Chondrocyte (in vitro differentiated cells): ENCODE measurements at regions not wholly inside any gene's neighbourhood (a gene's known extent, or its start where the extent isn't known, plus 50 kb on each side); places are given as distances from the start of the nearest gene placed in this dataset.

Experiments used
- DNase-seq: peaks from one replicate; pipeline ENCODE4 v3.0.0; 2021; ENCODE audit warnings: mixed read lengths, low spot score
- H3K27ac Mint-ChIP-seq: one replicate; pipeline ENCODE4 v1.8.0; 2021; ENCODE audit warnings: mild to moderate bottlenecking, moderate library complexity, mixed read lengths; ENCODE audit not compliant: unreplicated experiment
- H3K27me3 Mint-ChIP-seq: 2 replicates; pipeline ENCODE4 v1.8.0; 2021; ENCODE audit warnings: low read depth, mixed read lengths
- H3K36me3 Mint-ChIP-seq: 2 replicates; pipeline ENCODE4 v1.8.0; 2021; ENCODE audit warnings: low read depth, mixed read lengths
- H3K4me1 Mint-ChIP-seq: 2 replicates; pipeline ENCODE4 v1.8.0; 2021; ENCODE audit warnings: low read depth, mild to moderate bottlenecking, mixed read lengths
- H3K4me3 Mint-ChIP-seq: one replicate; pipeline ENCODE4 v1.8.0; 2021; ENCODE audit warnings: mild to moderate bottlenecking, moderate library complexity, mixed read lengths; ENCODE audit not compliant: unreplicated experiment
- H3K9me3 Mint-ChIP-seq: 2 replicates; pipeline ENCODE4 v1.8.0; 2021; ENCODE audit warnings: low read depth, mixed read lengths
- TF ChIP-seq, protein P1 (sequence below): fragments of 200-600 bp; sonication (generic); IDR thresholded peaks from 2 replicates; pipeline ENCODE4 v1.5.0; 2021; ENCODE audit warnings: antibody characterized with exemption, mild to moderate bottlenecking, moderate library complexity

DNA sequence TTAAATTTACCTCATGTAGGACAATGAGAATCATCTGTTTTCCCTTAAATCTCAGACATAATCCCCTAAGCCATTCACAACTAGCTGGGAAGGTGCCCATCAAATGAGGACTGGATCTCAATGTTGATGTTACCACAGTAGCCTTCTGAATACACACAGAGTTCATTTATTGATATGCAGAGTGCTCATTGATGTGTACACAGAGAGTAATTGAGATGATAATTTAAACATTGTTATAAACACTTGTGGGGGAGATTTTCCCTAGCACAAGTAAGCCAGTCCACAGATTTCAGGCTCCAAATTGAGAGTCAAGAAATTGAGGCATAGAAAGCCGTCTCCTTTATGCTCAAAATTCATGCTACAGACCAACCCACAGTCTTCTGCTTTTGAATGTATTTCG lies 273.4 kb upstream of the TRPC5 start:
- Mint-ChIP-seq H3K9me3 (peaks cover 17% of the 10 kb centered on the region), H3K36me3 (no peaks in the 10 kb centered on the region), H3K27ac (no peak overlapping the region), H3K4me3 (no peak overlapping the region), H3K4me1 (no peaks in the 10 kb centered on the region), H3K27me3 (peaks cover 2% of the 10 kb centered on the region)
- TF ChIP-seq, protein P1, sequence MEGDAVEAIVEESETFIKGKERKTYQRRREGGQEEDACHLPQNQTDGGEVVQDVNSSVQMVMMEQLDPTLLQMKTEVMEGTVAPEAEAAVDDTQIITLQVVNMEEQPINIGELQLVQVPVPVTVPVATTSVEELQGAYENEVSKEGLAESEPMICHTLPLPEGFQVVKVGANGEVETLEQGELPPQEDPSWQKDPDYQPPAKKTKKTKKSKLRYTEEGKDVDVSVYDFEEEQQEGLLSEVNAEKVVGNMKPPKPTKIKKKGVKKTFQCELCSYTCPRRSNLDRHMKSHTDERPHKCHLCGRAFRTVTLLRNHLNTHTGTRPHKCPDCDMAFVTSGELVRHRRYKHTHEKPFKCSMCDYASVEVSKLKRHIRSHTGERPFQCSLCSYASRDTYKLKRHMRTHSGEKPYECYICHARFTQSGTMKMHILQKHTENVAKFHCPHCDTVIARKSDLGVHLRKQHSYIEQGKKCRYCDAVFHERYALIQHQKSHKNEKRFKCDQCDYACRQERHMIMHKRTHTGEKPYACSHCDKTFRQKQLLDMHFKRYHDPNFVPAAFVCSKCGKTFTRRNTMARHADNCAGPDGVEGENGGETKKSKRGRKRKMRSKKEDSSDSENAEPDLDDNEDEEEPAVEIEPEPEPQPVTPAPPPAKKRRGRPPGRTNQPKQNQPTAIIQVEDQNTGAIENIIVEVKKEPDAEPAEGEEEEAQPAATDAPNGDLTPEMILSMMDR, result no peak
- DNase-seq, result no peak

- DNase-seq, result no peak
- H3K27me3 Mint-ChIP-seq, result no peaks in the 10 kb centered on the region
- H3K27ac Mint-ChIP-seq, result no peak overlapping the region
- no peaks in the 10 kb centered on the region for H3K9me3 Mint-ChIP-seq
- no peak overlapping the region for H3K4me3 Mint-ChIP-seq
- TF ChIP-seq, protein P1, result no peak
- H3K4me1 Mint-ChIP-seq, result peaks cover 4% of the 10 kb centered on the region
- no peaks in the 10 kb centered on the region for H3K36me3 Mint-ChIP-seq
Observed at GRCh38 chrX:112341598-112341997, 259.0 kb upstream of the TRPC5 start.

- no peak overlapping the region for H3K4me3 Mint-ChIP-seq
- DNase-seq, result no peak
- no peaks in the 10 kb centered on the region for H3K36me3 Mint-ChIP-seq
- peaks cover 1% of the 10 kb centered on the region for H3K27me3 Mint-ChIP-seq
- H3K9me3 Mint-ChIP-seq, result no peaks in the 10 kb centered on the region
- TF ChIP-seq, protein P1, result no peak
- H3K27ac Mint-ChIP-seq, result no peak overlapping the region
- no peaks in the 10 kb centered on the region for H3K4me1 Mint-ChIP-seq
Observed at GRCh38 chrX:112313201-112313600, 230.6 kb upstream of the TRPC5 start.

GRCh38 chrX:112306027-112306426 lies 223.5 kb upstream of the TRPC5 start:
- no peaks in the 10 kb centered on the region for H3K36me3 Mint-ChIP-seq
- peaks cover 2% of the 10 kb centered on the region for H3K27me3 Mint-ChIP-seq
- no peaks in the 10 kb centered on the region for H3K9me3 Mint-ChIP-seq
- H3K4me3 Mint-ChIP-seq, result no peak overlapping the region
- no peak for DNase-seq
- no peaks in the 10 kb centered on the region for H3K4me1 Mint-ChIP-seq
- H3K27ac Mint-ChIP-seq, result no peak overlapping the region
- TF ChIP-seq, protein P1, result no peak

- H3K9me3 Mint-ChIP-seq, result peaks cover 5% of the 10 kb centered on the region
- H3K4me1 Mint-ChIP-seq, result no peaks in the 10 kb centered on the region
- TF ChIP-seq, protein P1, result no peak
- no peaks in the 10 kb centered on the region for H3K36me3 Mint-ChIP-seq
- no peaks in the 10 kb centered on the region for H3K27me3 Mint-ChIP-seq
- H3K27ac Mint-ChIP-seq, result no peak overlapping the region
- H3K4me3 Mint-ChIP-seq, result no peak overlapping the region
- DNase-seq, result no peak
Observed at GRCh38 chrX:112279940-112280339, 197.4 kb upstream of the TRPC5 start.
